OCI-LY7 (cell line): ENCODE measurements at regions not wholly inside any gene's neighbourhood (a gene's known extent, or its start where the extent isn't known, plus 50 kb on each side); places are given as distances from the start of the nearest gene placed in this dataset.

Source experiments
- BruUV-seq: library from RNA; stranded (reverse); fragments of 400-500 nt; replicated peaks from 2 replicates; lab custom pipeline; 2021; lab: Mats Ljungman, UMichigan
- CTCF ChIA-PET: fragments of 300-600 bp; sonication (Branson Sonifier 250); formaldehyde crosslinking; loops from one replicate; lab custom pipeline; 2022; ENCODE audit warnings: antibody characterized with exemption; ENCODE audit not compliant: unreplicated experiment; lab: Charles Lee
- POLR2A ChIA-PET: fragments of 300-600 bp; sonication (Branson Sonifier 250); formaldehyde crosslinking; loops from one replicate; lab custom pipeline; 2022; ENCODE audit warnings: antibody characterized with exemption; lab: Charles Lee
- DNase-seq: peaks from one replicate; pipeline ENCODE4 v3.0.0-alpha.2; 2015; ENCODE audit warnings: low spot score
- H2AFZ ChIP-seq: fragments of 200-600 bp; sonication (generic), shearing (Covaris generic); 2 replicates; pipeline ENCODE4 v1.6.1; 2014; ENCODE audit warnings: mild to moderate bottlenecking, antibody characterized with exemption, low read length, moderate library complexity
- H3K27ac ChIP-seq: fragments of 200-600 bp; sonication (generic); 2 replicates; pipeline ENCODE4 v1.5.1; 2014; ENCODE audit warnings: mixed run types, low read depth, mild to moderate bottlenecking, moderate library complexity, low read length, inconsistent platforms; ENCODE audit not compliant: poor library complexity, severe bottlenecking
- H3K36me3 ChIP-seq: fragments of 200-600 bp; sonication (generic); 2 replicates; pipeline ENCODE4 v1.6.1; 2014; ENCODE audit warnings: mild to moderate bottlenecking, antibody characterized with exemption, low read length, moderate library complexity, mixed read lengths; ENCODE audit not compliant: insufficient read depth
- H3K4me1 ChIP-seq: fragments of 200-600 bp; sonication (generic); 2 replicates; pipeline ENCODE4 v1.5.1; 2014; ENCODE audit warnings: mild to moderate bottlenecking, low read length; ENCODE audit not compliant: insufficient read depth, poor library complexity, severe bottlenecking
- H3K4me2 ChIP-seq: fragments of 200-600 bp; sonication (generic); 2 replicates; pipeline ENCODE4 v1.6.1; 2014; ENCODE audit warnings: mild to moderate bottlenecking, low read length
- H3K4me3 ChIP-seq: fragments of 200-600 bp; sonication (generic); 2 replicates; pipeline ENCODE4 v1.5.1; 2014; ENCODE audit warnings: mild to moderate bottlenecking, low read depth, low read length; ENCODE audit not compliant: poor library complexity, severe bottlenecking
- H3K79me2 ChIP-seq: fragments of 200-600 bp; sonication (generic); 2 replicates; pipeline ENCODE4 v1.6.1; 2016; ENCODE audit warnings: low read depth, mild to moderate bottlenecking, low read length, moderate library complexity, mixed read lengths; ENCODE audit not compliant: insufficient read depth
- H3K9me2 ChIP-seq: fragments of 200-600 bp; sonication (generic); 2 replicates; pipeline ENCODE4 v1.6.1; 2016; ENCODE audit warnings: mild to moderate bottlenecking, low read length, mixed read lengths; ENCODE audit not compliant: insufficient read depth
- H3K9me3 ChIP-seq: fragments of 200-600 bp; sonication (generic); 2 replicates; pipeline ENCODE4 v1.6.1; 2014; ENCODE audit warnings: mild to moderate bottlenecking, mixed run types, low read length, mixed read lengths
- H4K20me1 ChIP-seq: fragments of 200-600 bp; sonication (generic); 2 replicates; pipeline ENCODE4 v1.6.1; 2014; ENCODE audit warnings: mild to moderate bottlenecking, antibody characterized with exemption, low read length, moderate library complexity, mixed read lengths; ENCODE audit not compliant: insufficient read depth
- EZH2phosphoT487 ChIP-seq: fragments of 200-600 bp; sonication (generic); IDR thresholded peaks from 2 replicates; pipeline ENCODE4 v1.6.1; 2018; ENCODE audit warnings: low read depth, borderline replicate concordance, mild to moderate bottlenecking, mixed run types, antibody characterized with exemption, low read length, moderate library complexity, mixed read lengths
- intact Hi-C: fragments of 100-400 bp; cut with micrococcal nuclease; formaldehyde crosslinking; loops from one replicate; pipeline ENCODE4 v1.10.0; 2022; ENCODE audit not compliant: unreplicated experiment
- TF ChIP-seq, protein P1 (sequence below): fragments of 200-600 bp; sonication (generic); conservative IDR thresholded peaks from 2 replicates; pipeline ENCODE4 v1.5.1; 2014; ENCODE audit warnings: mild to moderate bottlenecking, antibody characterized with exemption, low read length, moderate library complexity, mixed read lengths

DNA sequence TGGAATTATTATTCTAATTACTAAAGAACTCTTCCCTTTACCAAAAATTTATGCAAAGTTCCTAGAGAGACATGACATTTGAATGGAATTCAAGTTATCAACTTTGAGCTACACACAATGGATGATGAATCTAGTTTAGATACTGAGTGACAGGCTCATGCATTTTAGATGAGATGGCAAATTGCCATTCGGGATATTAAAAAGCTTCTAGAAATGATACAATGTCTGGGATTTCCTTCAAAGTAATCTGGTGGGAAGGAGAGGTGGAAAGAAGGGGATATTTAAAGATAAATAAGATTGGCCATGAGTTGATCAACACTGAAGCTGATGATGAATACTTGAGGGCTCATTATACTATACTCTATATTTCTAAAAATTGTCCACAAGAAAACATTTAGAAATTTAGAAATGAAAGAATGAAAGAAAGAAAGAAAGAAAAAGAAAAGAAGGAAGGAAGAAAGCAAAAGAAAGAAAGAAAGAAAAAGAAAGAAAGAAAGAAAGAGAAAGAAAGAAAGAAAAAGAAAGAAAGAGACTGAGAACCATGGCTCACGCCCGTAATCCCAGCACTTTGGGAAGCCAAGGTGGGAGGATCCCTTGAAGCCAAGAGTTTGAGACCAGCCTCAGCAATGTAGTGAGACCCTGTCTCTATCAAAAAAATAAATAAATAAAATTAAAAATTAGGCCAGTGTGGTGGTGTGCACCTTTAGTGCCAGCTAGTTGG is 62.6 kb upstream of the NEDD4L start:
- no peak overlapping the region for H3K4me3 ChIP-seq
- H3K27ac ChIP-seq = no peak overlapping the region
- POLR2A ChIA-PET = no interaction called here
- H3K4me2 ChIP-seq = no peak overlapping the region
- H2AFZ ChIP-seq = no peak overlapping the region
- TF ChIP-seq EZH2phosphoT487 = no peak
- TF ChIP-seq, protein P1, sequence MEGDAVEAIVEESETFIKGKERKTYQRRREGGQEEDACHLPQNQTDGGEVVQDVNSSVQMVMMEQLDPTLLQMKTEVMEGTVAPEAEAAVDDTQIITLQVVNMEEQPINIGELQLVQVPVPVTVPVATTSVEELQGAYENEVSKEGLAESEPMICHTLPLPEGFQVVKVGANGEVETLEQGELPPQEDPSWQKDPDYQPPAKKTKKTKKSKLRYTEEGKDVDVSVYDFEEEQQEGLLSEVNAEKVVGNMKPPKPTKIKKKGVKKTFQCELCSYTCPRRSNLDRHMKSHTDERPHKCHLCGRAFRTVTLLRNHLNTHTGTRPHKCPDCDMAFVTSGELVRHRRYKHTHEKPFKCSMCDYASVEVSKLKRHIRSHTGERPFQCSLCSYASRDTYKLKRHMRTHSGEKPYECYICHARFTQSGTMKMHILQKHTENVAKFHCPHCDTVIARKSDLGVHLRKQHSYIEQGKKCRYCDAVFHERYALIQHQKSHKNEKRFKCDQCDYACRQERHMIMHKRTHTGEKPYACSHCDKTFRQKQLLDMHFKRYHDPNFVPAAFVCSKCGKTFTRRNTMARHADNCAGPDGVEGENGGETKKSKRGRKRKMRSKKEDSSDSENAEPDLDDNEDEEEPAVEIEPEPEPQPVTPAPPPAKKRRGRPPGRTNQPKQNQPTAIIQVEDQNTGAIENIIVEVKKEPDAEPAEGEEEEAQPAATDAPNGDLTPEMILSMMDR = no peak
- CTCF ChIA-PET = no interaction called here
- no peaks in the 10 kb centered on the region for H3K9me3 ChIP-seq
- H3K4me1 ChIP-seq = no peaks in the 10 kb centered on the region
- H4K20me1 ChIP-seq = no peaks in the 10 kb centered on the region
- intact Hi-C loops = no loop called here
- no peak for DNase-seq
- no peaks in the 10 kb centered on the region for H3K79me2 ChIP-seq
- no peaks in the 10 kb centered on the region for H3K36me3 ChIP-seq
- BruUV-seq = no TSS peak
- H3K9me2 ChIP-seq = no peaks in the 10 kb centered on the region

DNA sequence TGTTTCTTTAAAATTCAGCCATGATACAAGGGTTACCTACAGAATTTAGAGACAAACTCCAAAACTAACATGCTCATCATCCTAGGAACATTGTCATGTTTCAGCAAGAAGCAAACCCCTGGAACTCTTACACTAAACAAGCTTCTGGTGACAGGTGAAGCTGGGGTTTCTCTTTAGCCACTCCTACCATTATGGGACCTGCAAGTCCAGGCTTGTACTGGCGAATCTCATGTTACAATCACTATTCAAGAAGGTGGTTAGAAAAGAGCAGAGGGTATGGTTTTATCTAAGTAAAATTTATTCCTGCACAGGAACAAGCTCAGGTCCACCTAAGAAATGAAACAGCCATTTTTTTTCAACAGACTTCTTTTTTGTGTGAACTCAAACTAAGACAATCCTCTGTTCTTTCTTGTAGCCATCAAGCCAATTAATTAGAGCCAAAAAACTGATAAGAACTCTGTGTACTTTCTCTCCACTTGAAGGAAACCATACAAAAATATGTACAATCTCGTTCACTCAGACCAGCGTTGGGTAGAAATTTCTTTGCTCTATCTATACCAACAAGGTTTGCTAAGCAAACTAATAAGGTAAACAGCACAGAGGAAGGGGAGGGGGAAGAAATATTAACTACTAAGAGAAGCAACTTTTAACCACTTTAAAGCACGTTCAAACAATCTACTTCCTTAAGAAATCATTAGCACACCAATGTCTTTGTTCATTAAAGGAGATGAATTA is 63.3 kb upstream of the NEDD4L start:
- intact Hi-C loops = no loop called here
- Histone ChIP-seq H3K4me2 (no peak overlapping the region), H3K9me2 (no peaks in the 10 kb centered on the region), H2AFZ (no peak overlapping the region), H4K20me1 (no peaks in the 10 kb centered on the region), H3K4me3 (no peak overlapping the region), H3K27ac (no peak overlapping the region), H3K79me2 (no peaks in the 10 kb centered on the region), H3K4me1 (no peaks in the 10 kb centered on the region), H3K9me3 (no peaks in the 10 kb centered on the region), H3K36me3 (no peaks in the 10 kb centered on the region)
- CTCF ChIA-PET = no interaction called here
- no peak for TF ChIP-seq EZH2phosphoT487
- TF ChIP-seq, protein P1 = no peak
- BruUV-seq = no TSS peak
- no peak for DNase-seq
- POLR2A ChIA-PET = interaction anchor here (0.7 kb wide), 1 partner anchor 34 kb away, joined by 3 read pairs; no protein-coding TSS in a partner anchor

DNA sequence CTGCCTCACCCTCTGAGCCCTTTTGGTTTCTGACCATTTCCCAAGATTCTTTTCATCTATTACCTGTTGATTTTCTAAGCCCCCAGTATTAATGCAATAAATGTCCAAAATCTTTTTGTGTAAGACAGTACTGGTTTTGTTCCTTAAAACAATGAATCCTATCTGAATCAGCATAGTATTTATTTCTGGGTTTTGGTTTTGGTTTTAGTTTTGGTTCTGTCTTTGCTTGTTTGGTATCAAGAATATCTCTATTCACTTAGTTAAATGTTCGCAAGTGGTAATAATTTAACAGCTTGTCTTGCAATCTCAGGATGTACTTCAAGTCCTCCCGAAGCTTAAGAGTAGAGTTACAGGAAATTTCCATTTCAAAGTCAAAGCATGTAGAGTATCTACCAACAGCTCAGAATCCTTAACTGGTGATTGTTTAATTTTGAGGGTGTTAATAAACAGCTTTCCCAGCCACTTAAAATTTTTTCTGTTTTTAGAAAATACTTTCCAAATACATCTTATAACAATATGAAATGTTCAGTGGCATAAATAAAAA is 67.7 kb upstream of the NEDD4L start:
- CTCF ChIA-PET = no interaction called here
- no TSS peak for BruUV-seq
- intact Hi-C loops = no loop called here
- no peak overlapping the region for H3K4me2 ChIP-seq
- H3K9me2 ChIP-seq = no peaks in the 10 kb centered on the region
- H2AFZ ChIP-seq = no peak overlapping the region
- H3K4me3 ChIP-seq = no peak overlapping the region
- H4K20me1 ChIP-seq = no peaks in the 10 kb centered on the region
- H3K79me2 ChIP-seq = no peaks in the 10 kb centered on the region
- TF ChIP-seq EZH2phosphoT487 = no peak
- TF ChIP-seq, protein P1 = no peak
- no peaks in the 10 kb centered on the region for H3K9me3 ChIP-seq
- H3K27ac ChIP-seq = no peak overlapping the region
- no peaks in the 10 kb centered on the region for H3K36me3 ChIP-seq
- H3K4me1 ChIP-seq = no peaks in the 10 kb centered on the region
- POLR2A ChIA-PET = no interaction called here
- DNase-seq = no peak
